Fibroblast of pulmonary artery (primary cell): ENCODE measurements at regions not wholly inside any gene's neighbourhood (a gene's known extent, or its start where the extent isn't known, plus 50 kb on each side); places are given as distances from the start of the nearest gene placed in this dataset.

Source experiments
- DNase-seq: peaks from one replicate; pipeline ENCODE4 v3.0.0-alpha.2; 2010; ENCODE audit warnings: low read depth
- H3K4me3 ChIP-seq: replicated peaks from 2 replicates; pipeline ENCODE4 v1.5.1; 2011; ENCODE audit warnings: low read depth, mild to moderate bottlenecking, control low read depth, low read length, moderate library complexity
- TF ChIP-seq, protein P1 (sequence below): IDR thresholded peaks from 2 replicates; pipeline ENCODE4 v1.5.1; 2011; ENCODE audit warnings: mild to moderate bottlenecking, control low read depth, low read length, inconsistent platforms; ENCODE audit errors: missing control alignments

DNA sequence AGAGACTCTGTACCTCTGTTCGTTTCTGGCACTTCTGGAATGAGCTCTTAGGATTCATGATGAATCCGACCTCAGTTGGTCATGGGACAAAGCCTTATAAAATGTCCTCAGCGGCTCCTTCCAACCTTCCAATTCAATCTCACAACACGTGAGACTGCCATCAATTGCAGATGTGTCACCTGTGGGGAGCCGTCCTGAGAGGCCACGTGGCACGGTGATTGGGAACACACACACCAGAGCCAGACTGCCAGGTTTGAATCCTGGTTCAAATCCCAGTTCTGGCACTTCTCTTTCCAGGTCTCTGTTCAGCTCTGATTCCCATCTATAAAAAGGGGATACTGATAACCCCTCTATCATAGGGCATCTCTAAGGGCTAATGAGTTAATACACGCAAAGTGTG lies 124.5 kb downstream of the ANKRD60 start:
- TF ChIP-seq, protein P1, sequence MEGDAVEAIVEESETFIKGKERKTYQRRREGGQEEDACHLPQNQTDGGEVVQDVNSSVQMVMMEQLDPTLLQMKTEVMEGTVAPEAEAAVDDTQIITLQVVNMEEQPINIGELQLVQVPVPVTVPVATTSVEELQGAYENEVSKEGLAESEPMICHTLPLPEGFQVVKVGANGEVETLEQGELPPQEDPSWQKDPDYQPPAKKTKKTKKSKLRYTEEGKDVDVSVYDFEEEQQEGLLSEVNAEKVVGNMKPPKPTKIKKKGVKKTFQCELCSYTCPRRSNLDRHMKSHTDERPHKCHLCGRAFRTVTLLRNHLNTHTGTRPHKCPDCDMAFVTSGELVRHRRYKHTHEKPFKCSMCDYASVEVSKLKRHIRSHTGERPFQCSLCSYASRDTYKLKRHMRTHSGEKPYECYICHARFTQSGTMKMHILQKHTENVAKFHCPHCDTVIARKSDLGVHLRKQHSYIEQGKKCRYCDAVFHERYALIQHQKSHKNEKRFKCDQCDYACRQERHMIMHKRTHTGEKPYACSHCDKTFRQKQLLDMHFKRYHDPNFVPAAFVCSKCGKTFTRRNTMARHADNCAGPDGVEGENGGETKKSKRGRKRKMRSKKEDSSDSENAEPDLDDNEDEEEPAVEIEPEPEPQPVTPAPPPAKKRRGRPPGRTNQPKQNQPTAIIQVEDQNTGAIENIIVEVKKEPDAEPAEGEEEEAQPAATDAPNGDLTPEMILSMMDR, result no peak
- H3K4me3 ChIP-seq, result no peak overlapping the region
- no peak for DNase-seq

DNA sequence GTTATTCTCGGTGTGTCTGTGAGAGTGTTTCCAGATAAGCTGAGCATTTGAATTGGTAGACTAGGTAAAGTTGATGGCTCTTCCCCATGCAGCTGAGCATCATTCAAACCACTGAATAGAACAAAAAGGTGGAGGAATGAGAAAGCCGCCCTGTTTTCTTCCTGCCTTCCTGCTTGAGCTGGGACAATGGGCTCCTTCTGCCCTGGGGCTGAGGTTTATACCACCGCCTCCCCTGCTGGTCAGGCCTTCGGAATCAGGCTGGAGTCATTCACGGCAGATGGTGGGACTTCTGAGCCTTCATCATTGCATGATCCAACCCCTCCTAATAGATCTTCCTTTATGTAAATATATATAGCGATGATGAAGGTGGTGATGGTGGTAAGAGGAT lies 124.9 kb downstream of the ANKRD60 start:
- TF ChIP-seq, protein P1, result no peak
- H3K4me3 ChIP-seq, result no peak overlapping the region

DNA sequence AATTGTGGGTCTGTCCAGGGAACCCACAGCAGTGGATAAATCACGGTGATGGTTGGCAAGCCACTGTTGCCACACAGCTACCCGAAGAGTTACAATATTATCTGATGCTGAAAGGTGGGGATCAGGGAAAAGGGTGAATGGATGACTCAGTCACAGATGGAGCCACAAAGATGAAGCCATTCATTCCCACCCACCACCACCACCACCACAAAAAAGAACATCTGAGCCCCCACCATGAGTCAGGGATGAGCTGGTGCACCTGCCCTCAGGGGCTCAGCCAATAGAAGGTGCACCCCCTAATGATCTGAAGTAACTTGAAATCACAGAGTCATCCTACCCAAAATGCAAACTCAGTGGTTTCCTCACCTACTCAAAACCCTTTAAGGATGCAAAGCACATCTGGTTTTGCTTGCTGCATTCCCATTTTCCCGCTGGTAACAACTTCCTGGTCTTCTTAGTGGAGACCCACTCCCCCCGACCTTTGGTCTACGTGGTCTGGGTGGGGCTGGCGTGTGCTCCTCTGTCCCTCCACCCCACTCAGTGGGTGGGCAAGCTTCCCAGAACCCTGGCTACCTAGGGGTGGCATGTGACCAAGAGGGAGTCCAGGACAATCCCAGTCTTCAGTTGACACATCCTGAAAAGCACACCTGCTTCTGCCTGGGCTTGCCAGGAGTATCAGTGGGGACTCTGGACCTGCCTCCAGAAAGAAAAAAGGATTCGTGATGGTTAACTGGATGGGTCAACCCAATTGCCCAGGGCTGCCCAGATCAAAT lies 125.5 kb downstream of the ANKRD60 start:
- TF ChIP-seq, protein P1, result no peak
- no peak overlapping the region for H3K4me3 ChIP-seq
- no peak for DNase-seq

More for the DNA sequence above, 124.9 kb downstream of the ANKRD60 start:
- no peak for DNase-seq

DNA sequence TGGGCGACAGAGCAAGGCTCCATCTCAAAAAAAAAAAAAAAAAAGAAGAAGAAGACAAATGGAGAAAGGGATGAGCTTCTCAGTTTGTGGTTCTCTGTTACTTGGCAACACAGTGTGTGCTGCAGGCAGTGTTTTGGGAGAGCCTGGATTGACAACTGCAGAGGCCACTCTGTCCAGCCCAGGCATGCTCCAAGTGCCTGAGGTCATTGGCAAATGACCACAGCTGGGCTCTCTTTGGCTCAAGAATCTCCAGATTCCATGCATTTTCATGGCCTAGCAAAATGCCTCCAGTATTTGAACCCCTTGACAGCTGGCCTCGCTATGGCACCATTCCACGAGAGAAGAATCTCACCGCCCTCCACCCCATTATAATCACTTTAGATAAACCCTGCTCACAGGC lies 126.2 kb downstream of the ANKRD60 start:
- DNase-seq, result no peak
- TF ChIP-seq, protein P1, result no peak
- no peak overlapping the region for H3K4me3 ChIP-seq

DNA sequence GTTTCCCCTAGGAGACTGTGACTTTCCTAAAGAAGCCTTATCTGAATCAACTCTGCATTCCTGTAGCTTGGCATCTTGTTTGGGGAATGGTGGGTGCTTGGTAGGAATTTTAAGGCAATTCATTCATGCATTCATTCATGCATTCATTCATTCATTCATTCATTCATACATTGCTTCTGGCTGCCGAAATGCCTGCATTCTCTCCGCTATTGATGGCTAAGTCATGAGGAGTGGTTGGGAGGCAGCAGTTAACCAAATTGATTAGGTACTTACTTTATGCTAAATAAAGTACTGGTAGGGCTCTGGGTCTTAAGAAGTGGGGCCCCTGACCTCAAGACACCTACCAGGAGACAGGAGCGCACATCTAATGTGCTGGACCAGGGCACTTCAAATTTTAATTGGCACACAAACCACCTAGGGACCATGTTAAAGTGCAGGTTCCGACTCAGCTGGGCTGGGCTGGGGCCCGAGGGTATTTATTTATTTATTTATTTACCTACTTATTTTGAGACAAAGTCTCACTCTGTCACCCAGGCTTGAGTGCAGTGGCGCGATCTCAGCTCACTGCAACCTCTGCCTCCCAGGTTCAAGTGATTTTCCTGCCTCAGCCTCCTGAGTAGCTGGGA lies 127.6 kb downstream of the ANKRD60 start:
- H3K4me3 ChIP-seq, result no peak overlapping the region
- no peak for DNase-seq
- TF ChIP-seq, protein P1, result no peak

DNA sequence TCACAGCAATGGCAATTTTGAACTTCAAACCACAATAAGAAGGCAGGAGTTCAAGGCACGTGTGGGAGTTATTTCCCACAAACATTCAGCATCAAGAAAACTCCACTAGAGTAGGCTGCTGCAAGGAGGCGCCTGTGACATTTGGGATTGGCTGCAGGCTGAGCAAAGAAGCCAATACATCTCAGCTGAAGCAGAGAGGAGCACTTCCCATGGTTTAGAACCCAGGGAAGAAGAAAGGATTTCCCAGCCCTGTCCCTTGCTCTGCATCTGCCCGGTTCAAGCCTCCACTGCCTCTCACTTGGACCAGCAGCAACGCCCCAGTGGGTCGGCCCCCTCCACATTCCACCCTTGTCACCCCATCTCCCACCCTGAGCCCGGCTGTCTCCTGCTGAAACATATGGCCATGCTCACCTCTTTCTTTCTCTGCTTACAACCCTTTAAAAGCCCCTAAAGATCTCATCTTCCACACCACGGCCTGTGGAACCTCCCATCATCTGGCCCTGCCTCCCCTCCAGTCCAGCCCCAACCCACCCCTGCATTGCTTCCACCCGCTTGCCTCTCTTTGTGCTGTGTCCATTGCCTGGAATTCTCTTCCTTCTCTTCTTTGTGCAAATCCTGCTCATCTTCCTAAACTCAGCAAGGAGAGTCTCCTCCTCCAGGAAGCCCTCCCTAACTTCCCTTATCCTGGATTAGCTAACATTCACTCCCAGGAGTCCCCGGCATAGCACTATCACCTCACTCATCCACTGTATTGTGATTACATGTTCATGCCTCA lies 128.3 kb downstream of the ANKRD60 start:
- DNase-seq, result no peak
- TF ChIP-seq, protein P1, result no peak
- H3K4me3 ChIP-seq, result no peak overlapping the region
